DOHH2 (cell line): ENCODE measurements at regions not wholly inside any gene's neighbourhood (a gene's known extent, or its start where the extent isn't known, plus 50 kb on each side); places are given as distances from the start of the nearest gene placed in this dataset.

Experiments
- EZH2phosphoT487 ChIP-seq: fragments of 200-600 bp; sonication (generic); IDR thresholded peaks from 2 replicates; pipeline ENCODE4 v1.6.1; 2017; ENCODE audit warnings: borderline replicate concordance, mild to moderate bottlenecking, antibody characterized with exemption, low read length, moderate library complexity, mixed read lengths
- TF ChIP-seq, protein P1 (sequence below): fragments of 200-600 bp; sonication (generic); IDR thresholded peaks from one replicate; pipeline ENCODE4 v1.5.1; 2014; ENCODE audit warnings: antibody characterized with exemption, mild to moderate bottlenecking, low read depth, low read length; ENCODE audit not compliant: poor library complexity, severe bottlenecking

- TF ChIP-seq, protein P1, sequence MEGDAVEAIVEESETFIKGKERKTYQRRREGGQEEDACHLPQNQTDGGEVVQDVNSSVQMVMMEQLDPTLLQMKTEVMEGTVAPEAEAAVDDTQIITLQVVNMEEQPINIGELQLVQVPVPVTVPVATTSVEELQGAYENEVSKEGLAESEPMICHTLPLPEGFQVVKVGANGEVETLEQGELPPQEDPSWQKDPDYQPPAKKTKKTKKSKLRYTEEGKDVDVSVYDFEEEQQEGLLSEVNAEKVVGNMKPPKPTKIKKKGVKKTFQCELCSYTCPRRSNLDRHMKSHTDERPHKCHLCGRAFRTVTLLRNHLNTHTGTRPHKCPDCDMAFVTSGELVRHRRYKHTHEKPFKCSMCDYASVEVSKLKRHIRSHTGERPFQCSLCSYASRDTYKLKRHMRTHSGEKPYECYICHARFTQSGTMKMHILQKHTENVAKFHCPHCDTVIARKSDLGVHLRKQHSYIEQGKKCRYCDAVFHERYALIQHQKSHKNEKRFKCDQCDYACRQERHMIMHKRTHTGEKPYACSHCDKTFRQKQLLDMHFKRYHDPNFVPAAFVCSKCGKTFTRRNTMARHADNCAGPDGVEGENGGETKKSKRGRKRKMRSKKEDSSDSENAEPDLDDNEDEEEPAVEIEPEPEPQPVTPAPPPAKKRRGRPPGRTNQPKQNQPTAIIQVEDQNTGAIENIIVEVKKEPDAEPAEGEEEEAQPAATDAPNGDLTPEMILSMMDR = no peak
- no peak for TF ChIP-seq EZH2phosphoT487
Observed at GRCh38 chr12:66905201-66905600, 226.3 kb upstream of the GRIP1 start.
